GM12878 (cell line): ENCODE measurements at regions not wholly inside any gene's neighbourhood (a gene's known extent, or its start where the extent isn't known, plus 50 kb on each side); places are given as distances from the start of the nearest gene placed in this dataset.

Experiments
- ATAC-seq: fragments of 200-7000 bp; cut with Tn5 transposase; 3 replicates; pipeline ENCODE4 v1.9.1; 2020; ENCODE audit warnings: mild to moderate bottlenecking, moderate library complexity
- BruUV-seq: library from RNA; stranded (reverse); fragments of 400-500 nt; replicated peaks from 2 replicates; lab custom pipeline; 2021; lab: Mats Ljungman, UMichigan
- CTCF ChIA-PET: fragments of 300-600 bp; sonication (Branson Sonifier 250); formaldehyde crosslinking; extraction: SDS; loops from one replicate; lab custom pipeline; 2021; ENCODE audit warnings: inconsistent platforms; lab: Yijun Ruan, JAX
- POLR2A ChIA-PET: fragments of 350-600 bp; formaldehyde crosslinking; extraction: SDS; loops from one replicate; lab custom pipeline; 2021; ENCODE audit warnings: inconsistent platforms; lab: Charles Lee
- RAD21 ChIA-PET: fragments of 300-600 bp; sonication (Branson Sonifier 250); formaldehyde crosslinking; loops from one replicate; lab custom pipeline; 2023; ENCODE audit warnings: antibody characterized with exemption; ENCODE audit not compliant: unreplicated experiment; lab: Charles Lee
- SMC1A ChIA-PET: fragments of 300-600 bp; sonication (Branson Sonifier 250); formaldehyde crosslinking; loops from one replicate; lab custom pipeline; 2023; ENCODE audit not compliant: unreplicated experiment, uncharacterized antibody; lab: Charles Lee
- DNase-seq: peaks from one replicate; pipeline ENCODE4 v3.0.0-alpha.2; 2011; ENCODE audit warnings: low read depth, low spot score
- FAIRE-seq: peaks from 3 replicates; lab custom pipeline; 2011; peaks lifted over from hg19 to GRCh38; lab: Jason Lieb, UNC
- H2AFZ ChIP-seq: 2 replicates; pipeline ENCODE4 v1.6.0; 2011; ENCODE audit warnings: low read depth, low read length, control low read depth; ENCODE audit not compliant: control insufficient read depth
- H3K27ac ChIP-seq: 2 replicates; pipeline ENCODE4 v1.5.1; 2011; ENCODE audit warnings: control low read depth; ENCODE audit not compliant: control insufficient read depth, insufficient read depth
- H3K27me3 ChIP-seq, 2 experiments: replicated peaks in 1 of 2; 2 replicates each; pipeline versions ENCODE4 v1.6.0 to v1.6.1; 2011; ENCODE audit warnings: low read length in 1 of 2; ENCODE audit not compliant: control insufficient read depth in 2 of 2, insufficient read depth in 2 of 2
- H3K36me3 ChIP-seq, 2 experiments: 2 replicates each; pipeline ENCODE4 v1.5.1; 2011; ENCODE audit warnings: low read length in 1 of 2; ENCODE audit not compliant: control insufficient read depth in 2 of 2, insufficient read depth in 2 of 2
- H3K4me1 ChIP-seq: 2 replicates; pipeline ENCODE4 v1.6.1; 2011; ENCODE audit warnings: mild to moderate bottlenecking, low read length, moderate library complexity, mixed read lengths; ENCODE audit not compliant: control insufficient read depth, insufficient read depth
- H3K4me2 ChIP-seq: 2 replicates; pipeline ENCODE4 v1.6.0; 2011; ENCODE audit warnings: control low read depth; ENCODE audit not compliant: control insufficient read depth, insufficient read depth
- H3K4me3 ChIP-seq: fragments of 200-600 bp; sonication (generic); 2 replicates; pipeline ENCODE4 v1.5.1; 2016
- H3K79me2 ChIP-seq: 2 replicates; pipeline ENCODE4 v1.6.0; 2011; ENCODE audit warnings: low read length; ENCODE audit not compliant: control insufficient read depth, insufficient read depth
- H3K9ac ChIP-seq: 2 replicates; pipeline ENCODE4 v1.8.0; 2011; ENCODE audit warnings: low read length, control low read depth, mixed read lengths; ENCODE audit not compliant: control insufficient read depth, insufficient read depth
- H3K9me3 ChIP-seq: replicated peaks from 3 replicates; pipeline ENCODE4 v1.5.1; 2011; ENCODE audit warnings: mild to moderate bottlenecking, low read length; ENCODE audit not compliant: control insufficient read depth, insufficient read depth
- H4K20me1 ChIP-seq: 2 replicates; pipeline ENCODE4 v1.6.0; 2011; ENCODE audit not compliant: control insufficient read depth, insufficient read depth
- EED ChIP-seq: sonication (generic); IDR thresholded peaks from 2 replicates; pipeline ENCODE4 v1.6.1; 2016; ENCODE audit warnings: antibody characterized with exemption, low read depth
- HDAC2 ChIP-seq: fragments of 200-600 bp; sonication (generic); IDR thresholded peaks from 2 replicates; pipeline ENCODE4 v1.6.1; 2017
- IKZF2 ChIP-seq, 2 experiments: fragments of 450-650 bp; IDR thresholded peaks; 2 replicates each; pipeline ENCODE4 v1.6.1; 2017; ENCODE audit warnings: mild to moderate bottlenecking in 2 of 2, moderate library complexity in 2 of 2
- POU2F2 ChIP-seq: IDR thresholded peaks from 3 replicates; pipeline ENCODE4 v1.6.1; 2011; ENCODE audit warnings: low read depth, mild to moderate bottlenecking, low read length, borderline replicate concordance
- RFX5 ChIP-seq: IDR thresholded peaks from 2 replicates; pipeline ENCODE4 v1.6.1; 2011; ENCODE audit warnings: low read depth, low read length, improper control_type of control experiment
- SPI1 ChIP-seq: IDR thresholded peaks from 2 replicates; pipeline ENCODE4 v1.6.1; 2011; ENCODE audit warnings: low read depth, mild to moderate bottlenecking, low read length, moderate library complexity, borderline replicate concordance; ENCODE audit not compliant: insufficient read depth
- SREBF1 ChIP-seq: IDR thresholded peaks from 2 replicates; pipeline ENCODE4 v1.6.1; 2012; ENCODE audit warnings: mild to moderate bottlenecking, low read length
- ZNF274 ChIP-seq: IDR thresholded peaks from one replicate; pipeline ENCODE4 v1.8.0; 2011; ENCODE audit not compliant: insufficient read length, insufficient read depth
- WGBS: methylation state at CpG from one replicate; pipeline ENCODE4 v1.1.6; 2016; ENCODE audit warnings: low lambda C conversion rate; ENCODE audit not compliant: insufficient replicate concordance, insufficient coverage; ENCODE audit errors: missing lambda C conversion rate; 5-methylcytosine and 5-hydroxymethylcytosine counted together
- in situ Hi-C: fragments of 300-500 bp; cut with MboI; formaldehyde crosslinking; loops from 9 replicates; pipeline ENCODE4 v1.14.3; 2018; ENCODE audit warnings: mixed read lengths
- intact Hi-C: fragments of 100-400 bp; cut with micrococcal nuclease; formaldehyde crosslinking; loops from one replicate; pipeline ENCODE4 v1.14.2; 2022; ENCODE audit not compliant: unreplicated experiment

GRCh38 chr10:43846968-43847367, 198.3 kb upstream of the ZNF32 start:
- H4K20me1 ChIP-seq: no peaks in the 10 kb centered on the region
- H3K4me2 ChIP-seq: no peak overlapping the region
- RAD21 ChIA-PET: no interaction called here
- SMC1A ChIA-PET: no interaction called here
- TF ChIP-seq SREBF1 (no peak), HDAC2 (no peak), ZNF274 (no peak), POU2F2 (no peak), RFX5 (no peak)
- TF ChIP-seq, all 136 proteins: peak for 0
- intact Hi-C loops: loop anchor here (10.0 kb wide), 1 partner anchor 152 kb away; no protein-coding TSS in a partner anchor
- DNase-seq: no peak
- 37% methylated on average over 3 of the region's 4 CpGs for WGBS
- Histone ChIP-seq H3K27ac (no peak overlapping the region), H2AFZ (no peak overlapping the region), H3K4me3 (no peak overlapping the region), H3K36me3 (no peaks in the 10 kb centered on the region), H3K79me2 (no peaks in the 10 kb centered on the region), H3K27me3 (no peaks in the 10 kb centered on the region), H3K4me1 (no peaks in the 10 kb centered on the region; the same call in 1 of the 2 replicates), H3K9me3 (no peaks in the 10 kb centered on the region), H3K9ac (no peak overlapping the region)
- in situ Hi-C loops: no loop called here
- ATAC-seq: no peak
- no TSS peak for BruUV-seq
- ChIA-PET CTCF (no interaction called here), POLR2A (no interaction called here)
- FAIRE-seq: no peak

DNA sequence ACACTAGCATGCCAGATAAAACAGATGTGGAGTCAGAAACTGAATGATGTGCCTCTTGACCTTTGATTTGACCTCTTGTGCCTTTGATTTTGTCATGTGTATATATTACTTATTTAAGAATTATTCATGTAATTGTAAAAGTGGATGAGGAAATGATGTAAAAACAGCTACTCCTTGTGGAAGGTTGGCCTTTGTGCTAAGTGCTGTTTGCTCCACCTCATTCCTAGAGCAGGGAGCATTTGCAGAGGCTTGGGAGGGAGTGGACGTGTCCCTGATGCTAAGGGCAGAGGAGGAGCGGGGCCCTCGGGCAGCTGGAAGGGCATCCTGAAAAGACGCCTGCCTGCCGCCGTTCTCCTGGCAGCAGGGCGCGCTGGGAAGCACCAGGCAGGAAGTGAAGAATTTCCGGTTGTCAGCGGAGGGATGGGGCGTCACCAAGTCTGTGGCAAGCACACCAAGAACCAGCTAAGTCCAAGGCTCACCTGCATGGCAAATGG, 197.6 kb upstream of the ZNF32 start:
- peak overlapping the region; percentile 55 for H3K4me2 ChIP-seq
- no peak for TF ChIP-seq ZNF274
- TF ChIP-seq EED: peak; percentile 54; the same call in 1 of the 2 replicates
- 0 out of 4 replicates have a peak, but pooled peaks of 1 of the 2 experiments have one; percentile 10 for TF ChIP-seq IKZF2 (IDR thresholded peaks at IDR 0.05)
- TF ChIP-seq SPI1: 0 out of 2 replicates have a peak, but pooled peaks have one; percentile 8
- H3K9me3 ChIP-seq: no peaks in the 10 kb centered on the region
- intact Hi-C loops (loop anchor here (10.0 kb wide), 1 partner anchor 151 kb away; no protein-coding TSS in a partner anchor), in situ Hi-C loops (no loop called here)
- no peak overlapping the region for H3K27ac ChIP-seq
- ChIA-PET SMC1A (no interaction called here), POLR2A (no interaction called here), CTCF (interaction anchor here (0.6 kb wide), 1 partner anchor 386 kb away, joined by 3 read pairs; no protein-coding TSS in a partner anchor), RAD21 (no interaction called here)
- WGBS: 2% methylated on average over 11 of the region's 11 CpGs
- H3K27me3 ChIP-seq: no peaks in the 10 kb centered on the region
- ATAC-seq (no peak), FAIRE-seq (peak; percentile 18), DNase-seq (peak; percentile 4)
- H2AFZ ChIP-seq: peak overlapping the region; percentile 78
- no peaks in the 10 kb centered on the region for H3K36me3 ChIP-seq
- H4K20me1 ChIP-seq: no peaks in the 10 kb centered on the region
- H3K79me2 ChIP-seq: no peaks in the 10 kb centered on the region
- BruUV-seq: no TSS peak
- H3K4me3 ChIP-seq: no peak overlapping the region
- no peak overlapping the region for H3K9ac ChIP-seq
- H3K4me1 ChIP-seq: no peaks in the 10 kb centered on the region; the same call in 1 of the 2 replicates
